ENCODE measurements at regions not wholly inside any gene's neighbourhood (a gene's known extent, or its start where the extent isn't known, plus 50 kb on each side); places are given as distances from the start of the nearest gene placed in this dataset.

DNA sequence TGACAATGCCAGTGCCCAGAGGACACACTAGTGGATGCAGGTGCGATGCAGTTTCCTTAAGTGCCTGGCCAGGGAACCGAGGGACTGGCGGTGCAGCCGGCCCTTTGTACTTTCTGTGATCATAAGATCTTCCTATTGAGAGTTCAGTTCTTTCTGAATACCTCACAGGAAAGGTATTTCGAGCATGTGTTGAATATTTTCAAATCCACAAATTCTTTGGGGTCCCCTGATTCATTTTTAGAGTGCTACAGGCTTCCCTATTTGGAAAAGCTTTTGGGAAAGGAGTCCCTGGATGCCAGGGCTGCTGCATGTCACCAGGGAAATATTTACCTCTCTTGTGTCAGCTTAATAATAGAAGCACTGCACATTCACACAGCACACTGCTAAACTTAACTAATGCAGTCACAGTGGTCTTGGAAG lies 281.5 kb downstream of the GADD45G start:
- Mint-ChIP-seq H3K9me3 (no peaks in the 10 kb centered on the region), H3K4me3 (no peak overlapping the region), H3K27ac (no peak overlapping the region), H3K4me1 (no peaks in the 10 kb centered on the region), H3K36me3 (ENCODE audit: low read depth) (no peaks in the 10 kb centered on the region), H3K27me3 (ENCODE audit: low read depth, poor library complexity) (no peaks in the 10 kb centered on the region)
- no peak for DNase-seq
- TF ChIP-seq, protein P1, sequence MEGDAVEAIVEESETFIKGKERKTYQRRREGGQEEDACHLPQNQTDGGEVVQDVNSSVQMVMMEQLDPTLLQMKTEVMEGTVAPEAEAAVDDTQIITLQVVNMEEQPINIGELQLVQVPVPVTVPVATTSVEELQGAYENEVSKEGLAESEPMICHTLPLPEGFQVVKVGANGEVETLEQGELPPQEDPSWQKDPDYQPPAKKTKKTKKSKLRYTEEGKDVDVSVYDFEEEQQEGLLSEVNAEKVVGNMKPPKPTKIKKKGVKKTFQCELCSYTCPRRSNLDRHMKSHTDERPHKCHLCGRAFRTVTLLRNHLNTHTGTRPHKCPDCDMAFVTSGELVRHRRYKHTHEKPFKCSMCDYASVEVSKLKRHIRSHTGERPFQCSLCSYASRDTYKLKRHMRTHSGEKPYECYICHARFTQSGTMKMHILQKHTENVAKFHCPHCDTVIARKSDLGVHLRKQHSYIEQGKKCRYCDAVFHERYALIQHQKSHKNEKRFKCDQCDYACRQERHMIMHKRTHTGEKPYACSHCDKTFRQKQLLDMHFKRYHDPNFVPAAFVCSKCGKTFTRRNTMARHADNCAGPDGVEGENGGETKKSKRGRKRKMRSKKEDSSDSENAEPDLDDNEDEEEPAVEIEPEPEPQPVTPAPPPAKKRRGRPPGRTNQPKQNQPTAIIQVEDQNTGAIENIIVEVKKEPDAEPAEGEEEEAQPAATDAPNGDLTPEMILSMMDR (IDR thresholded peaks at IDR 0.05): no peak

DNA sequence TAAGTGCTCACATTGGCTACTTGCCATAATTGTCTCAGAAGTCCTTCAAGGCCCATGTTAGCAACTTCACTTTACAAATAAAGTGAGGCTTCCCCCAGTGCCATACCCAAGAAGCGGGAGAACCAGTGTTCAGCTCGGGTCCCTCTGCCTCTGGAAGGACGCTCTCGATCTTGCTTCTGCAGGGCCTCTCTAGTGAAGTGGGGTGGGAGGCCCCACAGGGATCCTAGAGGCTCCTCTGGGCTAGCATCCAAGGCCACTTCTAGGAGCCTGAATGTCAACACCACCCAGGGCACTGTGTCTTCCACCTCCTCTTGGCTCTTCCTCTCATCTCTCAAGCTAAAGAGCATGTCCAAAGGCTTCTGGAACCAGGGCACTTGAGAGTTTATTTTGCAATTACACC lies 282.5 kb downstream of the GADD45G start:
- Mint-ChIP-seq H3K36me3 (ENCODE audit: low read depth) (no peaks in the 10 kb centered on the region), H3K27ac (no peak overlapping the region), H3K4me1 (no peaks in the 10 kb centered on the region), H3K4me3 (no peak overlapping the region), H3K9me3 (no peaks in the 10 kb centered on the region), H3K27me3 (ENCODE audit: low read depth, poor library complexity) (no peaks in the 10 kb centered on the region)
- DNase-seq: no peak
- TF ChIP-seq, protein P1 (IDR thresholded peaks at IDR 0.05): no peak

DNA sequence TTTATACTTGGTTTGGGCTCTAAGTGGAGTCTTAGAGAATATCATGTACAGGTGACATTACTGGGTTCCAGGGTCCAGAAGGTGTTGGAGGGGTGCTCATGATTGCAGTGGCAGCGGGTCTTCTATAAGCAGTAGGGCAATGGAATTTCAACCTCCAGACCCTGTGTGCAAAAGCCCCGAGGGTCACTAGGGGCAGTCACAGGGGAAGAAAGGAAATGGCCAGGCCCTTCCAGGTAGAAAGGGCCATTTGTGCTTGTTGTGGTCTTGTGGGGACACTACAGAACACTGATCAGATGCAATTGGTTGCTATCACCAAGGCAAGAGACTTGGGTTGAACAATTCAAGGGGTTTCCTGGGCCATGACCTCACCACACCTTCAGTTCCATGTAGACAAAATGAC lies 283.4 kb downstream of the GADD45G start:
- no peaks in the 10 kb centered on the region for H3K4me1 Mint-ChIP-seq
- DNase-seq: no peak

DNA sequence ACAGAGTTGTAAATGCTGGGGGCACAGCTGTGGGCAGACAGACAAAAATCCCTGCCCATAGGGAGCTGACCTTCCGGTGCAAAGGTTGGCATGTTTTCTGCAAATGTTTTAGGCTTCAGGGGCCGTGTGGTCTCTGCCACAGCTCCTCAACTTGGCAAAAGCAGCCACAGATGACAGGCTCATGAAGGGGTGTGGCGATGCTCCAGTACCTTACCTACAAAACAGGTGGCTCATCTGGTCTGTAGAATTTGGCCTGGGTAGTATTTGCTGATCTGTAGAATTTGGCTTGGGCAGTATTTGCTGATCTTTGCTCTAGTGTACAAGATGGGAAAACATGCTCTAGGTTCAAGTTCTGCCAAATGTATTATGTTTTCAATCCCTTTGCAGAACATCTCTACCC lies 283.9 kb downstream of the GADD45G start:
- no peak overlapping the region for H3K27ac Mint-ChIP-seq
- H3K27me3 Mint-ChIP-seq (ENCODE audit: low read depth, poor library complexity): no peaks in the 10 kb centered on the region
- TF ChIP-seq, protein P1 (IDR thresholded peaks at IDR 0.05): no peak
- H3K9me3 Mint-ChIP-seq: no peaks in the 10 kb centered on the region
- H3K4me1 Mint-ChIP-seq: no peaks in the 10 kb centered on the region
- no peak overlapping the region for H3K4me3 Mint-ChIP-seq
- DNase-seq: no peak
- no peaks in the 10 kb centered on the region for H3K36me3 Mint-ChIP-seq (ENCODE audit: low read depth)

More for the DNA sequence above, 283.4 kb downstream of the GADD45G start:
- Mint-ChIP-seq H3K9me3 (no peaks in the 10 kb centered on the region), H3K36me3 (ENCODE audit: low read depth) (no peaks in the 10 kb centered on the region), H3K27me3 (ENCODE audit: low read depth, poor library complexity) (no peaks in the 10 kb centered on the region), H3K4me3 (no peak overlapping the region), H3K27ac (no peak overlapping the region)
- TF ChIP-seq, protein P1 (IDR thresholded peaks at IDR 0.05): no peak

DNA sequence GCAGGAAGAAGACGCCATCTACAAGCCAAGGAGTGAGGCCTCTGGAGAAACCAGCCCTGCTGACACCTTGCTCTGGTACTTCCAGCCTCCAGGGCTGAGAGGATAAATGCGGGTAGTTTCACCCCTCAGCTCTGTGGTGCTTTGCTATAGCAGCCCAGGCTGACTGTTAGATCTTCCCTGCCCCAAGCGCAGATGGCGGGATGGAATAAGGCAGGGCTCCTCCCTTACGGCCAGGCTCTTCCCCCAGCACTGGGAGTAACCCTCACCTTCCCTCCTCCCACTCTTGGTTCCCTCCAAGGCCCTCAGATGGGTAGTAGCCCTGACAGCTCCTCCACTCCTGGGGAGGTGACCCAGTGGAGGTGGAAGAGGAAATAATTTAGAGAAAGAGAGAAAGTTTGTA lies 285.1 kb downstream of the GADD45G start:
- Mint-ChIP-seq H3K27me3 (ENCODE audit: low read depth, poor library complexity) (no peaks in the 10 kb centered on the region), H3K4me3 (no peak overlapping the region), H3K27ac (no peak overlapping the region), H3K36me3 (ENCODE audit: low read depth) (no peaks in the 10 kb centered on the region), H3K9me3 (no peaks in the 10 kb centered on the region), H3K4me1 (no peaks in the 10 kb centered on the region)
- TF ChIP-seq, protein P1 (IDR thresholded peaks at IDR 0.05): no peak
- DNase-seq: no peak

DNA sequence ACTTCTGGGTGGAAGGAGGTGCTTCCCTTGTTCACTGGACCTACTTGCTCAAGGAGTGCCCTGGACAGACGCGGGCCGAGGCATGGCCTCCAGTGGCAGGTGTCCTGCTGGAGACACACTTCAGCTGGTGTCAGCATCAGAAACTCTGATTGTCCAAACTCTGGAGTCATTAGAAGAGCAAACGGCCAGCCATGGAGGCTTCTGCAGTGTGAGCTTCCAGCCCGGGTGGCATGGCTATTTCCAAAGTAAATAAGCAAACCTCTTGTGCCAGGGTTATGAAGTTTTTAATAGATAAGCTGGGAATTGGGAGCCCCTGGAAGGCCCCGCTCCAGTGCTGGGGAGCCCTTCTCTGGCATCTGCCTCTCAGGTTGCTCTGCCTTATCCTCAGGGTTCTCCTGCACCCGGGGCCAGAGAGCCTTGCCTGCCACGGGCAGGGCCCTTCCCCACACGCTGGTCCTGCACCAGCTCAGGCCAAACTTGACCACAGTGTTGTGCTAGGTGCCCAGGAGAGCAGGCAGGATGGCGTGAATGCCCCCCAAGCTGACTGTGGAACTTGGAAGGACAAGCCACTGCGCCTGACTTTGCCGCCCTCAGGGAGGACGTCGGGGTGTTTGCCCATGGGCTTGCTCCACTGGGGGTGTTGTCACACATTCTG lies 285.6 kb downstream of the GADD45G start:
- Mint-ChIP-seq H3K36me3 (ENCODE audit: low read depth) (no peaks in the 10 kb centered on the region), H3K4me3 (no peak overlapping the region), H3K27ac (no peak overlapping the region), H3K4me1 (no peaks in the 10 kb centered on the region), H3K27me3 (ENCODE audit: low read depth, poor library complexity) (no peaks in the 10 kb centered on the region), H3K9me3 (no peaks in the 10 kb centered on the region)
- no peak for DNase-seq
- TF ChIP-seq, protein P1 (IDR thresholded peaks at IDR 0.05): no peak
